ENCODE measurements at regions not wholly inside any gene's neighbourhood (a gene's known extent, or its start where the extent isn't known, plus 50 kb on each side); places are given as distances from the start of the nearest gene placed in this dataset.
A peak's percentile ranks its signal among the peaks of the same experiment; 100 is the strongest.

DNA sequence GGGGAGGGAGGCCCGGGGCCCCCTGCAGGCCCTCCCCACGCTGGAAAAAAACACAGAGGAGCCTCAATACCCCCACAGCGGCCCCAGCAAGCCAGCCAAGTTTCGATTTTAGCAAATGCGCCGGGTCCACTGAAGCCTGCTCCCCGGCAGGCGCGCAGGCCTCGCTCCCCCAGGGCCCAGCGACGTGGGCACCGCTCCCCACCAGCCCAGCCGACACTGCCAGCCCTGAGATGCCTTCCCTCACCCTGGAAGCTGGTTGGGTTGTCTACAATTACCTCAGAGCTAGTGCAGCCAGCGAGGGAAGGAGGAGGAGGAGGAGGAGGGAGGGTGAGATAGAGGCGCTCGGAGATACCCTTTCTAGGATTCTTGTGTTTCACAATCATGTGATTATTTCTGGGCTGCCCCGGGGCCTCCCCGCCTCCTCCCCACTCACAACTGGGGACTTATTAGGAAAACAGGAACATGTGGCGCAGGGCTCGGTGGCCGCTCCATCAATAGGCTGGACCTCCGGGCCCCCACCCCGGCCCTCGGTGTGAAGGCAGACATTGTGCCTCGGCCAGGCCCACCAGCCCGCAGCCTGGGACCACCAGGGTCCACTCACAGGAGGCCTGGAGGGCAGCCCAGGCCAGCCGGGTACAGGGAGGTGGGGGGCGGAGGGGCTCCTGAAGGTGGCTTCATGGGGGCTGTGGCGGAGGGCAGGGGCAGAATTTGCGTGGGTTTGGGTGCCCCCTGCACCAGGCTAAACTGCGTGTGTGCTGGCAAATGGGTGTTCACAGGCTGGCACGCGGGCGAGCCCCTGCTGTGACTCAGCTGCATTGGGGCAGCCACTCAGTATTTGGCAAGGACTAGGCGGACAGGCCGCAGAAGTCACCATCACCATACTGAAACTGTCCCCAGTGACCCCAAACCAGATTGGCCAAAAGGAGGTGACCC is 109.9 kb downstream of the NCOR2 start:
- DNase-seq: peak; percentile 72

DNA sequence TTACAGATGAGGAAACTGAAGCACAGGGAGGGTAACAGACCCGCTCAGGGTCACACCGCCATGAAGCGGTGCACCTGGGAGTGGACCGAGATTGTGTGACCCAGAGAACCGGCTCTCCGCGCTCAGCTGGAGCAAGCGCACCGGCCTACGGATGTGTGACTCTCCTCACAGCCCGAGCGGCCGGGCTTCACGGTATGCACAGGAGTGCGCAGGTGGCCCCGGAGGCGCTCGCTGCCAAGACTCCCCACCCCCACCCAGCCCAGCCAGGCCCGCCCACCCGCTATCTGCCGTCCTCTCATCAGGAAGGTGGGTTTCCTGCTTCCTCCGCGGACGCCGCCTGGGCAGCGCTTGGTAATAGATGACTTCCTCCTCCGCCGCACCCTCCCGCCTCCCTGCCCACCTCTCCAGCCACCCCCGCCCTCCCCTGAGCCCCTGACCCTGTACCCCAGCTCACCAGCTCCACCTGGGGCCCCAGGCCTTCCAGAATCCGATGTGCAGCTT is 110.7 kb downstream of the NCOR2 start:
- DNase-seq: no peak

- DNase-seq: no peak
Measured at GRCh38 chr12:124456133-124456651, 111.2 kb downstream of the NCOR2 start.

DNA sequence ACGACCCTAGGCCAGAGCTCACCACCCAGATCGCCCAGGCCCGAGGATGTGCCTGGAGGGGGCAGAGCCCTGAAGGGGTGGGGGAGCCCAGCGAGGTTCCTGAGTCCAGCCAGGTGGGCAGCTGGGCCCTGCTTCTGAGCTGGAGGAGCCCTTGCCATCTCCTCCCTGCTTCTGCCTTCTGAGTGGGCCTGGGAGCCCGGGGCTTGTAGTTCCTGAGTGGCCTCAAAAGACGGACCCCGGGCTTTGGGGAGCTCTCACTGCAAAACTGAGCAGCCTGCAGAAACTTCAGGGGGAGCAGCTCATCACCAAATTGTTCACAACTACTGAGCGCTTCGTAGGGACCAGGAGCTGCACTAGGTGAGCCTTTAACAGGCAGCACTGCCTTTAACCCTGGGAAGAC is 112.1 kb downstream of the NCOR2 start:
- DNase-seq: no peak

GRCh38 chr12:124454735-124455134 is 112.7 kb downstream of the NCOR2 start:
- no peak for DNase-seq

DNA sequence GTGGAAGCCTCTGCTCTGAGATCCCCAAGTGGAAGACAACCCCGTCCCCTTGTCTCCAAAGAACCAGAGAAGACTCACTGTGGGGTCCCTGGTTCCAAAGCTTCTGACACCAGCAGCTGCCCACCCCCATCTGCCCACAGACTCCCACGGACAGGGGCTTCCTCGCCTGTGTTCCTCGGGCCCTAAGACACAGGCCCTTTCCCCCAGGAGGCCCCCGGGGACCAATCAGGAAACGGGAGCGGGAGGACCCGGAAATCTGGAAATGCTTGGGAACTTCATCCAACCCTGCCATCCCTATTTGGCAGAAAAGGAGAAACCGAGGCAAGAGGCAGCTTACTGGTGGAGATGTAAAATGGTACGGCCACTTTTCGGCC is 113.1 kb downstream of the NCOR2 start:
- DNase-seq: no peak

DNA sequence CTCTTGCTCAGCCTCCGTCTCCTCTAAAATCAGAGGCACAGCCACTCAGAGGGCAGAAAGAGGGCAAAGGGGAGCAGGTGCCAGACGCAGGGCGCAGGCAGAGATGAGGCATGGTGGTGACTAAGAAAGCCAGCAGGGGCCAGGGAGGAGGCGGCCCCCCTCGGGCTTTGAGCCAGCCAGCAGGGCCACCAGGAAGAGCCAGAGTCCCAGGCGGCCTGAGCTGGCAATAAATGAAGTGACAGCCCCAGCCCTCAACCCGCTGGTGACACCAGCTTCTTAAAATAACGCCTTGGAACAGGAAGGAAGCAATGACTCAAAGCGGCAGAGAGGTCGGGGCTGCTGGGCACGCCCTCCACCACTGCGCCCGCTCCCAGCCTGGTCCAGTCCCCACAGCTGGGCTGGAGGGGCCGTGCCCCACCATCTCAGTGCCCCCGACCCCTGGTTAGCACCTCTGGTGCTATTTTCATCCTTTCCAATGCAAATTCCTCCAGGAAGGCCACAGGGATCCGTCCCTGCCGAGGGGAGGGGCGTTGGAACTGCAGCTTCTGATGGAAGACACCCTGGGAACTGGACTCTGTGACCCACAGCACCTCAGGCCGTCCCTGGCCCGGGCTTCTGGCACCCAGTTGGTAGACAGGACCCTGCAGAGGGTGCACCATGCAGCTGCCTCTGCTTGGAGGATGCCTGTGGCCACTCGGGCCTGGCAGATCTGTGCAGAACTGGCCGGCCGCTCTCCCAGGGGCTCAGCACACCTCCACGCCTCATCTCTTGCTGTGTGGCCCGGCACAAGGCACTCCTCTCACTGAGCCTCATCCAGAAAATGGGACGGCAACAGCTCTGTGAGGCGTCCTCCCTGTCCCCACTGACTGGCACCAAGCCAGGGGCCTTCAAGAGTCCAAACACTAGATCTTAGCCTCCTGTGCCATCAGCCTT is 113.7 kb downstream of the NCOR2 start:
- peak; percentile 85 for DNase-seq

DNA sequence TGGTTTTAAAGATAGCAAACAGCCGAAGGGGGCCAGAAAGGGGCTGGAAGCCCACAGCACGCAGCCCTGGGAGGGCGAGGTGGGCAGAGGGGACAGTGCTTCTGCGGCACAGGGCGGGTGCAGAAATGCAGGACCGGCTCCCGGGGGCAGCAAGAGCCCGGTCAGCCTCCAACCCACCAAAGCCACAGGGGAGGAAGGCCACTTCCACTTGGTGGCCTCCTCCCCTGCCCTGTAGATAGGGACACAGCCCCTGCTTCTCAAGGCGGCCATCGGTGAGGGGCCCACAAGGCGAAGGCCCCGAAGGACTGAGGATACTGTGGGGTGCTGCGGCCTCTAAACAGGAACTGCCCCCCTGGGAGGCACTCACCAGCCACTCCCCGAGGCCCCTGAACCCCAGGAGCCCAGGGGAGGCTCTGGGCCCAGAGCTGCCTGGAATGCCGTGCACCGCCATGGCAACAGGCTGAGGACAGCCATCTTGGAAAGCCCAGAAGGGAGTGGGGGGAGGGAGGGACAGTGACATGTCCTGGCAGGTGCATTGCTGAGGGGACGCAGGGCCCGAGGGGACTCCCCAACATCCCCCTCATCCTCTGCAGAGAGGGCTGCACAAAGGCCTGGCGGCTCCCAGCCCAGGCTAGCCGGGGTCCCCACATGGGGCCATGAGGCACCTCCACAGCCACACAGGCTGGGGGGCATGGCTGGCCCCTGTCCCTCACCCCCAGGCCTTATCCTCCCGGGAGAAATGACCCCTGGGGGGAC is 114.7 kb downstream of the NCOR2 start:
- DNase-seq: no peak

DNA sequence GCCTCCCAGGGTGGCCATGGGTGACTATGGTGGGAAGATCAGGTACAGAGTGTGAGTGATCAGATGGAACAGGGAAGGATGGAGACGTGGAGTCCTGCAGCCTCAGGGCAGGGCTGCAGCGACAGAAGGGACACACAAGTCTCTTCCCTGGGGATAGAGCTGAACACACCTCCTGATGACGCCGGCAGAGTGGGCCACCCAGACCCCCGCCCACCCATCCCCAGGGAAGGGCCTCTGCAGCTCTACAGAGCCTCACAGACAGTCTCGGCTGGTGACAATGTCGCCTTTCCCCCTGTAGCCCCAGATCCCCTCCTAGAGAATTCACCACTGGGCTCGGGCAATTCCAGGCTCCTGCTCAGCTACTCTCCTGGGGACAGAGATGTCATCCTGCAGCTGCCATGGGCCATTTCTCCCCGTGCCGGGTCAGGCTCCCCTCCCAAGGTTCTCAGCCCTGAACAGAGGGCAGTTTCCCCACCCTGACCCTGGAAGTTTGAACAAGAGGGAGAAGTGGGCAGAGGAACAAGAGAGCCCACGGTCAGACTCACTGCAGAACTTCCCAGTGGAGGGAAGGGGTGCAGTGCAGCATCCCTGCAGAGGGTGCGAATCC is 115.7 kb downstream of the NCOR2 start:
- DNase-seq: no peak

- no peak for DNase-seq
Measured at GRCh38 chr12:124451016-124451415, 116.4 kb downstream of the NCOR2 start.

GRCh38 chr12:124450376-124450750 is 117.0 kb downstream of the NCOR2 start:
- no peak for DNase-seq

DNA sequence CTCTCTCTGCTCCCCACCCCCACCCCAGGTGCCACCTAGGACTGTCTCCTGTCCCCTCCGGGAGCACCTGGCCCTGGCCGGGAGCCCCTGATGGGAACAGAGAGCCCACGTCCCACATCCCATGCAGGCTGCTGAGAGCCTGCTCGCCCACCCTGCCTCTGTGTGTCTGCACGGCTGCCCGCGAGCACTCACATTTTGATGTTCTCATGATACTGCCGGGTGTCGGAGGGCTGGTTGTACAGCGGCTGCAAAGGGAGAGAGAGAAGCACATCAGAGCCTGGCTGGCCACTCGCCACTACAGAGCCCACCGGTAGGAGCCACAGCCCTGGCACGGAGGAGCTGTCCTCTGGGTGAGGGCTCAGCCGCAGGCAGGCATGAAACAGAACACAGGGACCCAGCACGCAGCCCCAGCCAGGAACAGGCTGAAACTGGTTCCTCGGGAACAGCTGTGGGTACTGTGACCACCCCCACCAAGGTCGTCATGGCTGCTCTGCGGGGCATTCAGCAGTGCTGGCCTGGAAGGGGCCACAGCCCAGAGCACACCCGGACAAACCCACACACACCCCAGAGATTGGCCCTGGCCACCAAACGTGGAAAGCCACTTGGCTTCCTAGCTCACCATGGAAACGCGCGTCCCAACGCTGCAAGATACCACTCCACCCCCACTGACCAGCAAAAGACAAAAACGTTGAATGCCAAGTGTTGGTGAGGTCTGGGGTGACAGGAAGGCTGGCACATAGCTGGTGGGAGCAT is 117.6 kb downstream of the NCOR2 start:
- DNase-seq: no peak

- DNase-seq: no peak
Measured at GRCh38 chr12:124448955-124449622, 118.3 kb downstream of the NCOR2 start.

DNA sequence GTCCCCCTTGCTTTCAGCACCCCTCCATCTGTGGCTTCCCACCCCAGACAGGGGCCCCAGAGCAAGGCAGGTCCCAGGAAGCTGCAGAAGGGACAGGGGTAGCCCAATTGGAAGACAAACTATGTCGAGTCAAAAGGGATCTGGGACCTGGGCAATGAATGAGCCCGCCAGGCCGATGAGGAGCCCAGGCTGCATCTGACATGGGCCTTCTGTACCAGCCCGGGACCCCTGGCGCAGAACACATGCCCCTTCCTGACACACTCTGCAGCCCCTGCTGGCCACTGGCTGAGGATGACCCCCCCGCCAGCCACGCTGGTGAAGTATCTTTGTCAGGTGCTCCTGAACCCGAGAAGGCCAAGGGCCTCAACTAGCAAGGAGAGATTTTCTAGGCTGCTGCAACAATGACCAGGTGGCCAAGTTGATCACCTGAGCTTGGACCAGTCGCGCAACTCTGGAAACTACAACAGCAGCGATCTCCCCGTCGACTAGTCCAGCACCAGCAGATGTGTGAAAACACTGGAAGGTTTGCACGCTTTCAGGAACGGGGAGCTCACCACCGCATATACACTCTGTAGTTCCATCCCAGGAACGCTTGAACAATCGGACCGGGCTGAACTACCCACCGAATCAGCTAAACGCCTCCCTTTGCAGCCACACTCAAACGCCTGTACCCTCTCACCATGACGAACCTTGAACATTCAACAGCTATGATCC is 119.0 kb downstream of the NCOR2 start:
- DNase-seq: no peak

DNA sequence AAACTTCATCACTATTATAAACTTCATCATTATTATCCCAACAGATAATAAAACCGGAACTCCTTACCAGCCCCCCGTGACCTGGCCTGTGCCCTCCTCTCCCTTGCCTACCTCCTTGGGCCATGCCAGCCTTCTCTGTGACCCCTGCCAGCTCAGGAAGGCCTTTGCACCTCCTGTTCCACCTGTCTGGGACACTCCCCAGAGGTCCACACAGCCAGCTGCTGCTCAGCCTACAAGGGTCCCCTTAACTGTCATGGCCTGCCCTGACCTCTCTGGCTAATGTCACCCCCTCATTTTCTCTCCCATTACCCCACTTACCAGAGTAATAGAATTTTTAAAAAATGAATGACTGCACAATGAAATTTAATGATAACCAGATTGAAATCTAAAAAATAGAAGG is 121.0 kb downstream of the NCOR2 start:
- no peak for DNase-seq

DNA sequence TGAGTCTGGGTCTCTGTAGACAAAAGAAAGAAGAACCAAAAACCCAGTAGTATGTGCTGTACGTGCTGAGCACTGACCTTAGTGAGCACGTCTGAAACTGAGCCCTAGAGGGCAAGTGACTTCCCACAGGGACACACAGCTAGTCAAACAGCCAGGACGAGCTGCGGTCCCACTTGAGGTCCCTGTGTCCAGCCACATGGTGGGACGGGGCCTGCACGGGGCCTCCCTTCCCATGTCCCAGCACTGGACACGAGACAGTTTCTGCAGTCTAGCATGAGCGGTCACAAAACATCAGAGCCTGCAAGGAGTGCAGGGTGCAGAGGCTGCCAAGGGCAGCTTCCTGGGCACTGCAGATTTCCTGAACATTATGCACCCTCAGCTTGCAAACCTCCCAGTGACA is 121.6 kb downstream of the NCOR2 start:
- DNase-seq: no peak

- no peak for DNase-seq
Measured at GRCh38 chr12:124445121-124445718, 122.2 kb downstream of the NCOR2 start.

DNA sequence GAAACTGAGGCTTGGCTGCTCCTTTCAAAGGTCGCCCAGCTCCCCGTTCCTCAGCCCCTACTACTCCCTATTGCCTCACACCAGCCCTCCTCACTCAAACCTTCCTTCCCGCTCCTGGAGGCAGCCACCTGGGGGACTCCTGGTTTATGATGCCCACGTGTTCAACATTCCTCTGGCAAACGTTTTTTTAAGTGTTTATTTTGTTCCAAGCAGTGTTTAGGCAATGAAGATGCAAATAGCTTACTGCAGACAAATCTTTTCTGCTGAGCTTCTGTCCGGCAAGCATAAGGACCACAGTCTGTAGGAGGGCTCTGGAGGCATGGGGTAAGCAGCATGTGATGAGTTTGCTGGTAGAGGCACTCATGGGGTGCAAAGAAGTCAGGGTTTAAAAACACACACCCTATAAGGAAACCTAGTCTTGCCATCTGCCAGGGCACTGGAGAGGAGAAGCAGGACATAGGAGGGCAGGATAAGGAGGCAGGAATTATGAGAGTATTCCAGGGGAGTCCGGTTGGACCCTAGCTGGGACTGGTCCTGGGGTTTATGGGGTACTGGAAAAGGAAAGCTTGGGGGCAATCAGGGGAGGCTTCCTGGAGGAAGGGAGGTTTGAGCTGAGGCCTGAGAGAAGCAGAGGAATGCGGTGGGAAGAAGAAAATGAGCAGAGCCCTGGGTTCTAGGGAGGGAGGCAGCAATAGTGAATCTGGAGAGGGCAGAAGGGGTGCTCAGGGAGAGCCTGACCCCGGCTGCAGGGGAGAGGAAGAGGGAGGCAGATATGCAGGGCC is 123.3 kb downstream of the NCOR2 start:
- DNase-seq: no peak

Data from activated CD8-positive, alpha-beta memory T cell treated with anti-CD3 and anti-CD28 coated beads, Interleukin-2, amount 50 U/mL, for 48 hours (primary cell).